Lower leg skin (tissue), 4 donors: ENCODE measurements at regions not wholly inside any gene's neighbourhood (a gene's known extent, or its start where the extent isn't known, plus 50 kb on each side); places are given as distances from the start of the nearest gene placed in this dataset.

ENCODE experiments used
- DNase-seq, 2 donors: peaks; one replicate each; pipeline ENCODE4 v3.0.0-alpha.2; 2019; ENCODE audit warnings: low spot score in 2 of 2
- H3K4me3 ChIP-seq: fragments of 200-600 bp; sonication (generic); 2 replicates; pipeline ENCODE4 v1.5.1; 2017; ENCODE audit warnings: mild to moderate bottlenecking, low read depth; ENCODE audit not compliant: poor library complexity, severe bottlenecking
- CTCF ChIP-seq, 3 donors: fragments of 450-650 bp; IDR thresholded peaks; one replicate each; pipeline ENCODE4 v1.5.1; 2016; ENCODE audit warnings: antibody characterized with exemption in 3 of 3, mild to moderate bottlenecking in 3 of 3, moderate library complexity in 2 of 3
- POLR2A ChIP-seq, 2 donors: fragments of 450-650 bp; IDR thresholded peaks; one replicate each; pipeline ENCODE4 v1.6.1; 2016 to 2017; ENCODE audit warnings: antibody characterized with exemption in 2 of 2, mild to moderate bottlenecking in 1 of 2, moderate library complexity in 1 of 2
- WGBS, 2 donors: methylation state at CpG; one replicate each; pipeline ENCODE4 v1.1.5; 2018; 5-methylcytosine and 5-hydroxymethylcytosine counted together
- intact Hi-C: fragments of 100-400 bp; cut with DNase I; formaldehyde crosslinking; loops from one replicate; pipeline ENCODE4 v1.15.0; 2023; ENCODE audit warnings: low total_unique reads

- H3K4me3 ChIP-seq, result no peak overlapping the region
- intact Hi-C loops, result no loop called here
- 22 to 39% methylated on average over 4 of the region's 4 CpGs for WGBS, 2 donors
- no peak for DNase-seq
- TF ChIP-seq CTCF (IDR thresholded peaks at IDR 0.05), result no peak
- TF ChIP-seq POLR2A (IDR thresholded peaks at IDR 0.05), result no peak
Observed at GRCh38 chr12:97182769-97183168, 275.7 kb downstream of the NEDD1 start.

GRCh38 chr12:97184127-97184773 lies 277.2 kb downstream of the NEDD1 start:
- no peak for DNase-seq
- TF ChIP-seq POLR2A (IDR thresholded peaks at IDR 0.05), result no peak
- TF ChIP-seq CTCF (IDR thresholded peaks at IDR 0.05), result no peak
- WGBS, 2 donors, result 96% methylated on average over 3 of the region's 3 CpGs
- intact Hi-C loops, result no loop called here
- H3K4me3 ChIP-seq, result no peak overlapping the region

- 82 to 90% methylated on average over 4 of the region's 4 CpGs for WGBS, 2 donors
- no peak overlapping the region for H3K4me3 ChIP-seq
- intact Hi-C loops, result no loop called here
- no peak for DNase-seq
- no peak for TF ChIP-seq POLR2A (IDR thresholded peaks at IDR 0.05)
- TF ChIP-seq CTCF (IDR thresholded peaks at IDR 0.05), result no peak
Observed at GRCh38 chr12:97185567-97185966, 277.0 kb upstream of the RMST start.

GRCh38 chr12:97194546-97194945 lies 268.1 kb upstream of the RMST start:
- 58 to 60% methylated on average over 4 of the region's 4 CpGs for WGBS, 2 donors
- no peak for TF ChIP-seq POLR2A (IDR thresholded peaks at IDR 0.05)
- no peak for TF ChIP-seq CTCF (IDR thresholded peaks at IDR 0.05)

GRCh38 chr12:97200181-97200580 lies 262.4 kb upstream of the RMST start:
- WGBS, 2 donors, result 51 to 52% methylated on average over 5 of the region's 5 CpGs
- no peak overlapping the region for H3K4me3 ChIP-seq
- intact Hi-C loops, result no loop called here
- no peak for TF ChIP-seq POLR2A (IDR thresholded peaks at IDR 0.05)
- no peak for TF ChIP-seq CTCF (IDR thresholded peaks at IDR 0.05)
- DNase-seq, result no peak

More at GRCh38 chr12:97194546-97194945, 268.1 kb upstream of the RMST start:
- intact Hi-C loops, result no loop called here
- no peak for DNase-seq
- H3K4me3 ChIP-seq, result no peak overlapping the region

GRCh38 chr12:97203408-97203807 lies 259.2 kb upstream of the RMST start:
- 60 to 62% methylated on average over 2 to 3 of the region's 3 CpGs for WGBS, 2 donors
- no peak overlapping the region for H3K4me3 ChIP-seq
- intact Hi-C loops, result no loop called here
- DNase-seq, result no peak
- no peak for TF ChIP-seq CTCF (IDR thresholded peaks at IDR 0.05)
- TF ChIP-seq POLR2A (IDR thresholded peaks at IDR 0.05), result no peak
